GM12878 (cell line): ENCODE measurements at regions not wholly inside any gene's neighbourhood (a gene's known extent, or its start where the extent isn't known, plus 50 kb on each side); places are given as distances from the start of the nearest gene placed in this dataset.

ENCODE experiments used
- ATAC-seq: fragments of 200-7000 bp; cut with Tn5 transposase; 3 replicates; pipeline ENCODE4 v1.9.1; 2020; ENCODE audit warnings: mild to moderate bottlenecking, moderate library complexity
- BruUV-seq: library from RNA; stranded (reverse); fragments of 400-500 nt; replicated peaks from 2 replicates; lab custom pipeline; 2021; lab: Mats Ljungman, UMichigan
- CTCF ChIA-PET: fragments of 300-600 bp; sonication (Branson Sonifier 250); formaldehyde crosslinking; extraction: SDS; loops from one replicate; lab custom pipeline; 2021; ENCODE audit warnings: inconsistent platforms; lab: Yijun Ruan, JAX
- POLR2A ChIA-PET: fragments of 350-600 bp; formaldehyde crosslinking; extraction: SDS; loops from one replicate; lab custom pipeline; 2021; ENCODE audit warnings: inconsistent platforms; lab: Charles Lee
- RAD21 ChIA-PET: fragments of 300-600 bp; sonication (Branson Sonifier 250); formaldehyde crosslinking; loops from one replicate; lab custom pipeline; 2023; ENCODE audit warnings: antibody characterized with exemption; ENCODE audit not compliant: unreplicated experiment; lab: Charles Lee
- SMC1A ChIA-PET: fragments of 300-600 bp; sonication (Branson Sonifier 250); formaldehyde crosslinking; loops from one replicate; lab custom pipeline; 2023; ENCODE audit not compliant: unreplicated experiment, uncharacterized antibody; lab: Charles Lee
- DNase-seq: peaks from one replicate; pipeline ENCODE4 v3.0.0-alpha.2; 2011; ENCODE audit warnings: low read depth, low spot score
- FAIRE-seq: peaks from 3 replicates; lab custom pipeline; 2011; peaks lifted over from hg19 to GRCh38; lab: Jason Lieb, UNC
- H2AFZ ChIP-seq: 2 replicates; pipeline ENCODE4 v1.6.0; 2011; ENCODE audit warnings: low read depth, low read length, control low read depth; ENCODE audit not compliant: control insufficient read depth
- H3K27ac ChIP-seq: 2 replicates; pipeline ENCODE4 v1.5.1; 2011; ENCODE audit warnings: control low read depth; ENCODE audit not compliant: control insufficient read depth, insufficient read depth
- H3K27me3 ChIP-seq, 2 experiments: replicated peaks in 1 of 2; 2 replicates each; pipeline versions ENCODE4 v1.6.0 to v1.6.1; 2011; ENCODE audit warnings: low read length in 1 of 2; ENCODE audit not compliant: control insufficient read depth in 2 of 2, insufficient read depth in 2 of 2
- H3K36me3 ChIP-seq, 2 experiments: 2 replicates each; pipeline ENCODE4 v1.5.1; 2011; ENCODE audit warnings: low read length in 1 of 2; ENCODE audit not compliant: control insufficient read depth in 2 of 2, insufficient read depth in 2 of 2
- H3K4me1 ChIP-seq: 2 replicates; pipeline ENCODE4 v1.6.1; 2011; ENCODE audit warnings: mild to moderate bottlenecking, low read length, moderate library complexity, mixed read lengths; ENCODE audit not compliant: control insufficient read depth, insufficient read depth
- H3K4me2 ChIP-seq: 2 replicates; pipeline ENCODE4 v1.6.0; 2011; ENCODE audit warnings: control low read depth; ENCODE audit not compliant: control insufficient read depth, insufficient read depth
- H3K4me3 ChIP-seq: fragments of 200-600 bp; sonication (generic); 2 replicates; pipeline ENCODE4 v1.5.1; 2016
- H3K79me2 ChIP-seq: 2 replicates; pipeline ENCODE4 v1.6.0; 2011; ENCODE audit warnings: low read length; ENCODE audit not compliant: control insufficient read depth, insufficient read depth
- H3K9ac ChIP-seq: 2 replicates; pipeline ENCODE4 v1.8.0; 2011; ENCODE audit warnings: low read length, control low read depth, mixed read lengths; ENCODE audit not compliant: control insufficient read depth, insufficient read depth
- H3K9me3 ChIP-seq: replicated peaks from 3 replicates; pipeline ENCODE4 v1.5.1; 2011; ENCODE audit warnings: mild to moderate bottlenecking, low read length; ENCODE audit not compliant: control insufficient read depth, insufficient read depth
- H4K20me1 ChIP-seq: 2 replicates; pipeline ENCODE4 v1.6.0; 2011; ENCODE audit not compliant: control insufficient read depth, insufficient read depth
- CBFB ChIP-seq: IDR thresholded peaks from 2 replicates; pipeline ENCODE4 v1.6.1; 2016; ENCODE audit warnings: antibody characterized with exemption, low read depth
- CBX5 ChIP-seq: sonication (generic); IDR thresholded peaks from 2 replicates; pipeline ENCODE4 v1.6.1; 2016; ENCODE audit warnings: low read depth, moderate library complexity, mild to moderate bottlenecking, inconsistent platforms
- E4F1 ChIP-seq: fragments of 450-650 bp; IDR thresholded peaks from 2 replicates; pipeline ENCODE4 v1.6.1; 2018; ENCODE audit warnings: borderline replicate concordance, mild to moderate bottlenecking; ENCODE audit not compliant: partially characterized antibody
- HDAC6 ChIP-seq: fragments of 200-600 bp; sonication (generic); IDR thresholded peaks from one replicate; pipeline ENCODE4 v1.8.0; 2017; ENCODE audit warnings: antibody characterized with exemption; ENCODE audit not compliant: unreplicated experiment
- JUND ChIP-seq: IDR thresholded peaks from 2 replicates; pipeline ENCODE4 v1.6.1; 2012; ENCODE audit warnings: low read depth, mild to moderate bottlenecking, low read length, improper control_type of control experiment, moderate library complexity
- KAT2A ChIP-seq: conservative IDR thresholded peaks from 2 replicates; pipeline ENCODE4 v1.6.1; 2011; ENCODE audit warnings: low read depth, low read length; ENCODE audit not compliant: control insufficient read depth
- KLF5 ChIP-seq: fragments of 450-650 bp; IDR thresholded peaks from 2 replicates; pipeline ENCODE4 v1.6.1; 2014; ENCODE audit warnings: mild to moderate bottlenecking; ENCODE audit not compliant: partially characterized antibody
- NFYB ChIP-seq: IDR thresholded peaks from 2 replicates; pipeline ENCODE4 v1.6.1; 2011; ENCODE audit warnings: low read depth, mild to moderate bottlenecking, low read length, improper control_type of control experiment, moderate library complexity; ENCODE audit not compliant: insufficient read depth
- POU2F2 ChIP-seq: IDR thresholded peaks from 3 replicates; pipeline ENCODE4 v1.6.1; 2011; ENCODE audit warnings: low read depth, mild to moderate bottlenecking, low read length, borderline replicate concordance
- SMARCA5 ChIP-seq: fragments of 450-650 bp; IDR thresholded peaks from 2 replicates; pipeline ENCODE4 v1.6.1; 2017; ENCODE audit warnings: mild to moderate bottlenecking
- STAT3 ChIP-seq: IDR thresholded peaks from 2 replicates; pipeline ENCODE4 v1.6.1; 2011; ENCODE audit warnings: low read depth, low read length, improper control_type of control experiment
- TAF1 ChIP-seq: IDR thresholded peaks from 2 replicates; pipeline ENCODE4 v1.6.1; 2011; ENCODE audit warnings: mild to moderate bottlenecking, low read depth, low read length, borderline replicate concordance
- TBL1XR1 ChIP-seq: IDR thresholded peaks from 2 replicates; pipeline ENCODE4 v1.6.1; 2012; ENCODE audit warnings: low read depth, low read length, improper control_type of control experiment
- ZNF24 ChIP-seq: fragments of 450-650 bp; IDR thresholded peaks from 2 replicates; pipeline ENCODE4 v1.6.1; 2017; ENCODE audit warnings: antibody characterized with exemption, mild to moderate bottlenecking
- ZNF592 ChIP-seq: fragments of 450-650 bp; IDR thresholded peaks from 2 replicates; pipeline ENCODE4 v1.6.1; 2017; ENCODE audit warnings: mild to moderate bottlenecking, moderate library complexity
- ZNF622 ChIP-seq: fragments of 450-650 bp; IDR thresholded peaks from 2 replicates; pipeline ENCODE4 v1.6.1; 2017; ENCODE audit warnings: mild to moderate bottlenecking, inconsistent platforms
- WGBS: methylation state at CpG from one replicate; pipeline ENCODE4 v1.1.6; 2016; ENCODE audit warnings: low lambda C conversion rate; ENCODE audit not compliant: insufficient replicate concordance, insufficient coverage; ENCODE audit errors: missing lambda C conversion rate; 5-methylcytosine and 5-hydroxymethylcytosine counted together
- in situ Hi-C: fragments of 300-500 bp; cut with MboI; formaldehyde crosslinking; loops from 9 replicates; pipeline ENCODE4 v1.14.3; 2018; ENCODE audit warnings: mixed read lengths
- intact Hi-C: fragments of 100-400 bp; cut with micrococcal nuclease; formaldehyde crosslinking; loops from one replicate; pipeline ENCODE4 v1.14.2; 2022; ENCODE audit not compliant: unreplicated experiment
- TF ChIP-seq, protein P1 (sequence below): fragments of 450-650 bp; IDR thresholded peaks from 2 replicates; pipeline ENCODE4 v1.6.1; 2017; ENCODE audit warnings: borderline replicate concordance

DNA sequence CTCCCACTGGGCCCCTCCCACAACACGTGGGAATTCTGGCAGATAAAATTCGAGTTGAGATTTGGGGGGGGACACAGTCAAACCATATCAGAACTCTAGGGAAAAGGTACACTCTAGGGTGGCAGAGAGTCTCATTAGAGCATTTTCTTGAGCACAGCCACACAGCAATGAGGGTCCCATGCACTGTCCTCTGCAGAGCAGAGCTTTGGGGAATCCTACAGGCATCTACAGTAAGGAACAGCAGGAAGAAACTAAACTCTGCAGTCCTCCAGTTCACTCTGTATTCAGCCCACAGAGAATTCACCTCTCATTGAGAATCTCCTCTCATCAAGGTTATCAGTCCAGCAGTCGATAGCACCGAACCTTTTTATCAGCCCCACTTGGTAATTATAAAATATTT lies 438.6 kb upstream of the NOX3 start:
- POLR2A ChIA-PET, result interaction anchor here (1.4 kb wide), 1 partner anchor 9 kb away, joined by 4 read pairs; no protein-coding TSS in a partner anchor
- H3K79me2 ChIP-seq, result no peaks in the 10 kb centered on the region
- H3K4me2 ChIP-seq, result no peak overlapping the region
- H3K27me3 ChIP-seq, result no peaks in the 10 kb centered on the region
- intact Hi-C loops (no loop called here), in situ Hi-C loops (no loop called here)
- no peak overlapping the region for H3K4me3 ChIP-seq
- FAIRE-seq, result no peak
- no peaks in the 10 kb centered on the region for H4K20me1 ChIP-seq
- CTCF ChIA-PET, result no interaction called here
- H3K36me3 ChIP-seq, result no peaks in the 10 kb centered on the region
- no peak overlapping the region for H3K27ac ChIP-seq
- DNase-seq, result no peak
- RAD21 ChIA-PET, result no interaction called here
- H3K9me3 ChIP-seq, result no peaks in the 10 kb centered on the region
- no TSS peak for BruUV-seq
- no peaks in the 10 kb centered on the region for H3K4me1 ChIP-seq
- ATAC-seq, result no peak
- SMC1A ChIA-PET, result interaction anchor here (1.0 kb wide), 1 partner anchor 10 kb away, joined by 3 read pairs; no protein-coding TSS in a partner anchor
- no peak overlapping the region for H2AFZ ChIP-seq
- H3K9ac ChIP-seq, result no peak overlapping the region
- WGBS, result 35% methylated on average over 4 of the region's 4 CpGs
- no peak for TF ChIP-seq KLF5
- TF ChIP-seq CBX5, result no peak
- TF ChIP-seq ZNF622, result no peak
- no peak for TF ChIP-seq STAT3
- TF ChIP-seq KAT2A, result no peak
- TF ChIP-seq E4F1, result no peak
- TF ChIP-seq HDAC6, result no peak
- TF ChIP-seq ZNF592, result no peak
- TF ChIP-seq CBFB, result no peak
- TF ChIP-seq, protein P1, sequence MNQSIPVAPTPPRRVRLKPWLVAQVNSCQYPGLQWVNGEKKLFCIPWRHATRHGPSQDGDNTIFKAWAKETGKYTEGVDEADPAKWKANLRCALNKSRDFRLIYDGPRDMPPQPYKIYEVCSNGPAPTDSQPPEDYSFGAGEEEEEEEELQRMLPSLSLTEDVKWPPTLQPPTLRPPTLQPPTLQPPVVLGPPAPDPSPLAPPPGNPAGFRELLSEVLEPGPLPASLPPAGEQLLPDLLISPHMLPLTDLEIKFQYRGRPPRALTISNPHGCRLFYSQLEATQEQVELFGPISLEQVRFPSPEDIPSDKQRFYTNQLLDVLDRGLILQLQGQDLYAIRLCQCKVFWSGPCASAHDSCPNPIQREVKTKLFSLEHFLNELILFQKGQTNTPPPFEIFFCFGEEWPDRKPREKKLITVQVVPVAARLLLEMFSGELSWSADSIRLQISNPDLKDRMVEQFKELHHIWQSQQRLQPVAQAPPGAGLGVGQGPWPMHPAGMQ, result no peak
- no peak for TF ChIP-seq TAF1
- no peak for TF ChIP-seq SMARCA5
- TF ChIP-seq JUND, result no peak
- no peak for TF ChIP-seq ZNF24
- TF ChIP-seq POU2F2, result no peak
- TF ChIP-seq TBL1XR1, result no peak
- no peak for TF ChIP-seq NFYB
- TF ChIP-seq, all 136 proteins: peak for 0
